ENCODE measurements at regions not wholly inside any gene's neighbourhood (a gene's known extent, or its start where the extent isn't known, plus 50 kb on each side); places are given as distances from the start of the nearest gene placed in this dataset.

- CTCF ChIA-PET = no interaction called here
- Mint-ChIP-seq H3K27me3 (peaks cover 5% of the 10 kb centered on the region), H3K9me3 (no peaks in the 10 kb centered on the region), H3K4me1 (ENCODE audit: low read depth) (no peaks in the 10 kb centered on the region), H3K36me3 (ENCODE audit: low read depth) (no peaks in the 10 kb centered on the region), H3K27ac (no peak overlapping the region), H3K4me3 (no peak overlapping the region)
- ATAC-seq (no peak), DNase-seq (no peak)
- POLR2A ChIA-PET = no interaction called here
- intact Hi-C loops (cut with micrococcal nuclease) = no loop called here
- TF ChIP-seq, protein P1, sequence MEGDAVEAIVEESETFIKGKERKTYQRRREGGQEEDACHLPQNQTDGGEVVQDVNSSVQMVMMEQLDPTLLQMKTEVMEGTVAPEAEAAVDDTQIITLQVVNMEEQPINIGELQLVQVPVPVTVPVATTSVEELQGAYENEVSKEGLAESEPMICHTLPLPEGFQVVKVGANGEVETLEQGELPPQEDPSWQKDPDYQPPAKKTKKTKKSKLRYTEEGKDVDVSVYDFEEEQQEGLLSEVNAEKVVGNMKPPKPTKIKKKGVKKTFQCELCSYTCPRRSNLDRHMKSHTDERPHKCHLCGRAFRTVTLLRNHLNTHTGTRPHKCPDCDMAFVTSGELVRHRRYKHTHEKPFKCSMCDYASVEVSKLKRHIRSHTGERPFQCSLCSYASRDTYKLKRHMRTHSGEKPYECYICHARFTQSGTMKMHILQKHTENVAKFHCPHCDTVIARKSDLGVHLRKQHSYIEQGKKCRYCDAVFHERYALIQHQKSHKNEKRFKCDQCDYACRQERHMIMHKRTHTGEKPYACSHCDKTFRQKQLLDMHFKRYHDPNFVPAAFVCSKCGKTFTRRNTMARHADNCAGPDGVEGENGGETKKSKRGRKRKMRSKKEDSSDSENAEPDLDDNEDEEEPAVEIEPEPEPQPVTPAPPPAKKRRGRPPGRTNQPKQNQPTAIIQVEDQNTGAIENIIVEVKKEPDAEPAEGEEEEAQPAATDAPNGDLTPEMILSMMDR (IDR thresholded peaks at IDR 0.05) = no peak
Measured at GRCh38 chr7:55649238-55649637, 76.9 kb upstream of the VOPP1 start.

- ATAC-seq (no peak), DNase-seq (no peak)
- H3K27ac Mint-ChIP-seq = no peak overlapping the region
- no peaks in the 10 kb centered on the region for H3K36me3 Mint-ChIP-seq (ENCODE audit: low read depth)
- H3K9me3 Mint-ChIP-seq = no peaks in the 10 kb centered on the region
- H3K27me3 Mint-ChIP-seq = no peaks in the 10 kb centered on the region
- POLR2A ChIA-PET = no interaction called here
- CTCF ChIA-PET = no interaction called here
- no peak overlapping the region for H3K4me3 Mint-ChIP-seq
- H3K4me1 Mint-ChIP-seq (ENCODE audit: low read depth) = peaks cover 9% of the 10 kb centered on the region
- intact Hi-C loops (cut with micrococcal nuclease) = loop anchor here (5.0 kb wide), 2 partner anchors 318 to 428 kb away; partner anchors contain the start of gene NIPSNAP2
- TF ChIP-seq, protein P1 (IDR thresholded peaks at IDR 0.05) = no peak
Measured at GRCh38 chr7:55644567-55644966, 72.3 kb upstream of the VOPP1 start.

DNA sequence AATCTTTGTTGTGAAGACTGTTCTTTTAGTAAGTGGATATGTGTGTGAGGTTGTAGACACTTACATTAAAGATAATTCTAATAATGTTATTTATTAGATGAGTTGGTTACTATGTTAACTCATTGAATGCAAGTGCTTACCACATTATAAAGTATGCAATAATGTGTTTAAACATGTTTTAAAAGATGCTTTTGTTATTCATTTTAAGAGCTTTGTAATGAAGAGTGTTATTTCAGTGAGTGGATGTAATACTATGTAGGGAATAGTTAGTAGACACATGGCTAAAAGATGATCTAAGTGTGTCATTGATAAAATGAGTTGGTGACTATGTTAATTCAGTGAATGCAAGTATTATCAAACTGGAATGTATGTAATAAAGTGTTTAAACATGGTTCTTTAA, 70.0 kb upstream of the VOPP1 start:
- no peak overlapping the region for H3K27ac Mint-ChIP-seq
- TF ChIP-seq, protein P1 (IDR thresholded peaks at IDR 0.05) = no peak
- no peak for ATAC-seq
- intact Hi-C loops (cut with micrococcal nuclease) = loop anchor here (5.0 kb wide), 2 partner anchors 320 to 430 kb away; partner anchors contain the start of gene NIPSNAP2
- ChIA-PET CTCF (interaction anchor here (1.1 to 2.5 kb wide), 10 partner anchors 9 to 432 kb away, joined by 3 to 20 read pairs (median 4); no protein-coding TSS in a partner anchor), POLR2A (interaction anchor here (1.5 kb wide), 1 partner anchor 431 kb away, joined by 3 read pairs; no protein-coding TSS in a partner anchor)
- DNase-seq = no peak
- H3K4me3 Mint-ChIP-seq = no peak overlapping the region
- H3K9me3 Mint-ChIP-seq = no peaks in the 10 kb centered on the region
- H3K4me1 Mint-ChIP-seq (ENCODE audit: low read depth) = peaks cover 9% of the 10 kb centered on the region
- no peaks in the 10 kb centered on the region for H3K36me3 Mint-ChIP-seq (ENCODE audit: low read depth)
- no peaks in the 10 kb centered on the region for H3K27me3 Mint-ChIP-seq

GRCh38 chr7:55641811-55642210, 69.5 kb upstream of the VOPP1 start:
- Mint-ChIP-seq H3K36me3 (ENCODE audit: low read depth) (no peaks in the 10 kb centered on the region), H3K4me1 (ENCODE audit: low read depth) (peaks cover 9% of the 10 kb centered on the region), H3K27ac (peak overlapping the region; percentile 63), H3K9me3 (no peaks in the 10 kb centered on the region), H3K27me3 (no peaks in the 10 kb centered on the region), H3K4me3 (no peak overlapping the region)
- ATAC-seq (peak; percentile 85), DNase-seq (peak; percentile 16)
- POLR2A ChIA-PET = interaction anchor here (1.5 kb wide), 1 partner anchor 431 kb away, joined by 3 read pairs; no protein-coding TSS in a partner anchor
- intact Hi-C loops (cut with micrococcal nuclease) = loop anchor here (5.0 kb wide), 2 partner anchors 320 to 430 kb away; partner anchors contain the start of gene NIPSNAP2
- TF ChIP-seq, protein P1 (IDR thresholded peaks at IDR 0.05) = no peak
- CTCF ChIA-PET = interaction anchor here (0.7 to 2.9 kb wide), 15 partner anchors 9 to 432 kb away, joined by 3 to 20 read pairs (median 4); no protein-coding TSS in a partner anchor

- intact Hi-C loops (cut with micrococcal nuclease) = loop anchor here (5.0 kb wide), 2 partner anchors 321 to 431 kb away; partner anchors contain the start of gene NIPSNAP2
- Mint-ChIP-seq H3K4me3 (no peak overlapping the region), H3K27me3 (no peaks in the 10 kb centered on the region), H3K36me3 (ENCODE audit: low read depth) (no peaks in the 10 kb centered on the region), H3K4me1 (ENCODE audit: low read depth) (peaks cover 9% of the 10 kb centered on the region), H3K27ac (no peak overlapping the region), H3K9me3 (no peaks in the 10 kb centered on the region)
- TF ChIP-seq, protein P1 (IDR thresholded peaks at IDR 0.05) = peak; percentile 79
- peak; percentile 85 for ATAC-seq
- ChIA-PET POLR2A (interaction anchor here (1.5 kb wide), 1 partner anchor 432 kb away, joined by 3 read pairs; no protein-coding TSS in a partner anchor), CTCF (interaction anchor here (0.7 to 2.9 kb wide), 15 partner anchors 10 to 433 kb away, joined by 3 to 20 read pairs (median 4); no protein-coding TSS in a partner anchor)
- peak; percentile 42 for DNase-seq
Measured at GRCh38 chr7:55641273-55641691, 69.0 kb upstream of the VOPP1 start.
